NT2/D1 (cell line): ENCODE measurements at regions not wholly inside any gene's neighbourhood (a gene's known extent, or its start where the extent isn't known, plus 50 kb on each side); places are given as distances from the start of the nearest gene placed in this dataset.

Experiments used
- DNase-seq: peaks from one replicate; pipeline ENCODE4 v3.0.0-alpha.2; 2011; ENCODE audit warnings: low read depth, low spot score
- H3K27me3 ChIP-seq: 2 replicates; pipeline ENCODE4 v1.6.0; 2011; ENCODE audit warnings: mild to moderate bottlenecking; ENCODE audit not compliant: insufficient read length, insufficient read depth
- H3K36me3 ChIP-seq: 2 replicates; pipeline ENCODE4 v1.6.1; 2011; ENCODE audit warnings: mild to moderate bottlenecking, low read length, mixed read lengths; ENCODE audit not compliant: insufficient read depth, insufficient read length
- H3K4me1 ChIP-seq: 2 replicates; pipeline ENCODE4 v1.5.1; 2011; ENCODE audit not compliant: insufficient read depth, insufficient read length
- H3K4me3 ChIP-seq: 2 replicates; pipeline ENCODE4 v1.5.1; 2011; ENCODE audit warnings: low read depth; ENCODE audit not compliant: insufficient read length
- H3K9ac ChIP-seq: 2 replicates; pipeline ENCODE4 v1.6.0; 2011; ENCODE audit warnings: low read depth; ENCODE audit not compliant: insufficient read length
- H3K9me3 ChIP-seq: 2 replicates; pipeline ENCODE4 v1.5.1; 2011; ENCODE audit warnings: mild to moderate bottlenecking, low read length; ENCODE audit not compliant: insufficient read depth
- SUZ12 ChIP-seq: IDR thresholded peaks from 2 replicates; pipeline ENCODE4 v1.6.1; 2011; ENCODE audit not compliant: insufficient read length, insufficient read depth; ENCODE audit errors: extremely low read depth
- YY1 ChIP-seq: IDR thresholded peaks from 2 replicates; pipeline ENCODE4 v1.6.1; 2011; ENCODE audit not compliant: insufficient read length, insufficient read depth
- ZNF274 ChIP-seq: IDR thresholded peaks from 2 replicates; pipeline ENCODE4 v1.6.1; 2011; ENCODE audit warnings: mild to moderate bottlenecking, low read depth, low read length

DNA sequence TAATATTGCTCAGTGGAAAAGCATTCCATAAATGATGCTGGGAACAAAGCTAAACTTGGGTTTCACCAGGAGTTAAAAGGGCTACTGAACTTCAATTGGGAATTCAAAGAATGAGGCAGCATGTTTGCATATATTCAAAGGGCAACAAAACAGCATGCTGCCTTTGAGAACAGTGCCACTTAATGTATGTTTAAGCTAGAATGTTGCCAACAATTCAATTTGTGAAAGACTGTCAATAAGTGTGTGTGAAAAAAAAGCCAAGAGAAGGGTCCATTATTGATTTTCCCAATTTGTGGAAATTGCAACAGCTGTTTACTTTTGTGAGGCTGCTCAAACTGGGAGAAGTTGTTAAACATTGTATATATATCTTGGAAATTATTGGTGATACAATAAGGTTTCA, 701.9 kb upstream of the ACTRT1 start:
- no peaks in the 10 kb centered on the region for H3K27me3 ChIP-seq
- H3K36me3 ChIP-seq: no peaks in the 10 kb centered on the region
- no peaks in the 10 kb centered on the region for H3K4me1 ChIP-seq
- peak; percentile 1 for DNase-seq
- TF ChIP-seq SUZ12 (no peak), ZNF274 (no peak)
- no peak overlapping the region for H3K9ac ChIP-seq
- H3K4me3 ChIP-seq: no peak overlapping the region
- H3K9me3 ChIP-seq: no peaks in the 10 kb centered on the region

DNA sequence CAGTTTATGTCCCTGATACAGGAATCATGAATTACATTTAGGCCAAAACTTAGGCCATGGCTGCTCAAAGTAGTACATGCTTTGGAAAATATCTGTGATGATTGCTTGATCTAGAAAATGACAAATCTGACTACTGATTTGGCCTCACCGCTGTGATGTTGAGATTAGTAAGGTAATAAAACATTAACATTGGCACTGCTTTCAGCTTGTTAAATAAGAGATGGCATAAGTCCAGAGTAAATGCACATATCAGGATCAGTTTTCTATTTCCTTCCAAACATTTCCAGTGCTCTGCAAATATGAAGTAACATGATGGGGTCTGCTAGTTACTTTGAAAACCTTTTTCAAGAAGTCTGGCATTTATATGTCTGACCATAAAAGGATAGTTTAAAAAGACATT, 687.3 kb upstream of the ACTRT1 start:
- TF ChIP-seq ZNF274 (no peak), YY1 (no peak), SUZ12 (no peak)
- H3K36me3 ChIP-seq: no peaks in the 10 kb centered on the region
- no peaks in the 10 kb centered on the region for H3K27me3 ChIP-seq
- no peak for DNase-seq
- no peak overlapping the region for H3K4me3 ChIP-seq
- no peaks in the 10 kb centered on the region for H3K4me1 ChIP-seq
- H3K9me3 ChIP-seq: no peaks in the 10 kb centered on the region
- no peak overlapping the region for H3K9ac ChIP-seq

DNA sequence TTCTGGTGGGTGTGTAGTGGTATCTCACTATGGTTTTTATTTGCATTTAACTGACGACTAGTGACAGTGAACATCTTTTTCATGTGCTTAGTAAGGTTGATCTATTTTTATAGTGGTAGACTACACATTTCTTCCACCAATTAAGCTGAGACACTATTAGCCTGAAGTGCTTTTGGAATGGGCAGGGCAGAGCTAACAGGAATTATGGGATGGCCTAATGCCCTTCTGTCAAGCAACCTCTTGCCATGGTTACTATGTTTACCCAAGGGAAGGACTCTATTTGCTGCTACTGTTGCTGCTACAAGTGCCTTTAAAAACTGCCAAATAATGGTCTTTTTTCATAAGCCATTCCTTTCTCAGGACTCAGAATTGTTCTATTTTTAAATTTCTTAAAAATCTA, 676.7 kb upstream of the ACTRT1 start:
- no peaks in the 10 kb centered on the region for H3K36me3 ChIP-seq
- H3K4me3 ChIP-seq: no peak overlapping the region
- H3K9ac ChIP-seq: no peak overlapping the region
- H3K27me3 ChIP-seq: no peaks in the 10 kb centered on the region
- H3K4me1 ChIP-seq: no peaks in the 10 kb centered on the region
- DNase-seq: no peak
- no peaks in the 10 kb centered on the region for H3K9me3 ChIP-seq
- TF ChIP-seq SUZ12: no peak
- TF ChIP-seq ZNF274: no peak
- no peak for TF ChIP-seq YY1

DNA sequence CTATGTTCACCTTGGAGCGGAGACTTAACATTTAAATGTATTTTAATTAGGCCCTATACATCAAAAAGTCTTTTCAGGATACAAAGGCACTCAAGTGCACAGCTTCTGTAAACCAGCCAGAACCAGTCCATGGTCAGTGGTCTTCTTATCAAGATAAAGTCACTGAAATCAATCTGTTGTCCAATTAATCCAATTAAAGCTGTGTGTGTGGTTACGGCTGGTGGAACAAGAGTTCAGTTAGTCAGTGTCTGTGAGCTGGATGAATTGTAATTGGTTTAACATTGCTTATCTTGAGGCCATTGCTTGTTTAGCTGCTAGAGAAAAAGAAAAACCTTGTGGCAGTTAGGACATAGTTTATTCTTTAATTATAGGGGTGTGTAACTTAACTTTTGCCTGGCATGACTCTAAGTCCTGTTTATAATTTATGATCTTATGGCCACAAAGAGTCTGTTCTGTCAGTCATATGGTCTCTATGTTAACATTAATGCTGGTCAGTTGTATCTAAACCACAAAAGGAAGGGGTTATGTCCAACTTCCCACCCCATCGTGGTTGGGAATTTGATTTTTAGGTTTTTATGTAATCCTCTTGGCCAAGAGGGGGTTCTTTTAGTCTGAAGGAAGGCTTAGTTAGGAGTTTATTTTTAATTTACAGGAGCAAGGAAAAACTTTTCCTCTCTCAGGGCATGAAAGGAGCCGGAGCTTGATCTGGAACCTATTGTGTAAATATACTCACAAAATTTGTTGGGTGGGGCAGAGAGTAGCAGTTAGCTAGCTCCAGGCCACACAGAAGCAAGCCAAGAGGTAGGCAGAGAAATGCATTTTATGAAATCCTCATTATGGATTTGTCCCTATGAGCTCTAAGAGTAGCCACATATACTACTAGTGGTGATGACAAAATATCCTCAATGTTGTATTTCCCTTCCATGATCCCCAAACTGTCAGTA, 665.7 kb upstream of the ACTRT1 start:
- TF ChIP-seq YY1: no peak
- TF ChIP-seq SUZ12: no peak
- no peak for TF ChIP-seq ZNF274
- H3K36me3 ChIP-seq: no peaks in the 10 kb centered on the region
- no peak overlapping the region for H3K4me3 ChIP-seq

DNA sequence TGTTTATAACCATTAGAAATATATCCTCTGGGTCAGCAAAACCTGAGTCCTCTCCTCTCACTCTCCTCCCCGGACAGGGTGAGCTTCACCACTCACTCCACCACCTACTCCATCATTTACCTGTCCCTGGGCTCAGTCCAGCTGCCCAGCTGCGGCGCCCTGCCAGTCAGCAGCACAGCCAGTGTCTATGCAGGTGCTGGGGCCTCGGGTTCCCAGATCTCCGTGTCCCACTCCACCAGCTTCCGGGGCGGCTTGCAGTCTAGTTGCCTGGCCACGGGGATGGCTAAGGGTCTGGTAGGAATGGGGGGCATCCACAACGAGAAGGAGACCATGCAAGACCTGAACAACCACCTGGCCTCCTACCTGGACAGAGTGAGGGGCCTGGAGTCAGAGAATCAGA, 662.2 kb upstream of the ACTRT1 start:
- TF ChIP-seq YY1 (no peak), SUZ12 (no peak), ZNF274 (no peak)
- Histone ChIP-seq H3K27me3 (no peaks in the 10 kb centered on the region), H3K9me3 (no peaks in the 10 kb centered on the region), H3K4me3 (no peak overlapping the region), H3K9ac (no peak overlapping the region), H3K4me1 (no peaks in the 10 kb centered on the region), H3K36me3 (no peaks in the 10 kb centered on the region)
- DNase-seq: no peak

More for the DNA sequence above, 665.7 kb upstream of the ACTRT1 start:
- no peak for DNase-seq
- H3K27me3 ChIP-seq: no peaks in the 10 kb centered on the region
- no peaks in the 10 kb centered on the region for H3K9me3 ChIP-seq
- H3K9ac ChIP-seq: no peak overlapping the region
- no peaks in the 10 kb centered on the region for H3K4me1 ChIP-seq

DNA sequence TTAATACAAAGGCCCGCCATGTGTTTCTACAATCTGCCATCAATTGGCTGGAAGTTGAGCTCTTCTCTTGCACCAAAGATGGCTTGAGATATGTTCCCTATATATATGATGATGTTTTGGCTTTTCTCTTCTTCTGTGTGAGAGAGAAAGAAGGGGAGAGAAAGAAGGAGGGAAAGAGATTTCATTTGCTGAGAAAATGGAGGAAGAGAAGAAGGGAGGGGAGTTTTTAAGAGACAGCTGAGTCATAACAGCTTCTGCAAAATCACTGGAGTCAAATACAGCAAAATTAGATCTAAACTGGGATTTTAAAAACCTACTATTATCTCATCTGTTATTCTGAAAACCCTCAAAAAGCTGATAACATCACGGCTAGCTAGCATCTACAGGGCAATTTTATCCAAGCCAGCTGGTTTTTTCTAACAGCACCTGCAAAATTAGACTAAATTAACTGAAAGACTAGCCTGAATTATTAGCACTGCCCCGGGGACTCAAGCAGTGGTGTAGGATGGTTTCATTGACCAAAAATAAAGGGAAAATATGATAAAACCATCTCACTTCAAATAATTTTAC, 647.6 kb upstream of the ACTRT1 start:
- H3K9me3 ChIP-seq: no peaks in the 10 kb centered on the region
- H3K9ac ChIP-seq: no peak overlapping the region
- H3K4me3 ChIP-seq: no peak overlapping the region
- H3K27me3 ChIP-seq: no peaks in the 10 kb centered on the region
- TF ChIP-seq ZNF274 (no peak), YY1 (no peak), SUZ12 (no peak)
- no peak for DNase-seq
- no peaks in the 10 kb centered on the region for H3K36me3 ChIP-seq
- H3K4me1 ChIP-seq: no peaks in the 10 kb centered on the region

DNA sequence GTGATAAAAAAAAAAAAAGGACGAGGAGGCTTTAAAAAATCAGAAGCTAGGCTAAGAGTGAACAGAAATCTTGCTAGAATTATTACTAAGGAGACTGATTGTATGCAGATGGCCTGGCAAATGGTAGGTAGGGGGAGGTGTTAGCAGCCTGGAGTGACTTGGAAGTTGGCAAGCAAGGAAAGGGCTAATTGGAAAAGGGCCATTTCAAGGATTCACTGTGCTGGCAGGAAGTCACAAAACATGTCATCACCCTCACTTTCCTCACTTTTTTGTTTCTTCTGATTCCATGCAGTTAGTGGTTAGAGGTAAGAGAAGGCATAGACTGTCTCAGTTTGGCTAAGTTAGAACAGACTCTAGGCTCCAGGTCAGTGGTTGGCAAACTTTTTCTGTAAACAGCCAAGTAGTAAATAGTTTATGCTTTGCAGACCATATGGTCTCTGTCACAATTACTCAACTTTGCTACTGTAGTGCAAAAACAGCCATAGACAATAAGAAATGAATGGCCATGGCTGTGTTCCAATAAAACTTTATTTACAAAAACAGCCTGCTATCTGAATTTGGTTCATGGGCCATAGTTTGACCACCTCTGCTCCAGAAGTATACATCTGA, 646.5 kb upstream of the ACTRT1 start:
- TF ChIP-seq SUZ12: no peak
- no peaks in the 10 kb centered on the region for H3K4me1 ChIP-seq
- no peaks in the 10 kb centered on the region for H3K9me3 ChIP-seq
- H3K4me3 ChIP-seq: no peak overlapping the region
- no peaks in the 10 kb centered on the region for H3K27me3 ChIP-seq
- H3K36me3 ChIP-seq: no peaks in the 10 kb centered on the region
- DNase-seq: no peak
- H3K9ac ChIP-seq: no peak overlapping the region
